Neural cell (in vitro differentiated cells): ENCODE measurements at regions not wholly inside any gene's neighbourhood (a gene's known extent, or its start where the extent isn't known, plus 50 kb on each side); places are given as distances from the start of the nearest gene placed in this dataset.

Experiments
- H2AFZ ChIP-seq: fragments of 200-600, 300-800 bp; sonication (generic), shearing (Covaris generic); 2 replicates; pipeline ENCODE4 v1.6.0; 2014; ENCODE audit warnings: low read depth, mild to moderate bottlenecking, antibody characterized with exemption, low read length, moderate library complexity
- H3F3A ChIP-seq: fragments of 200-600 bp; shearing (Covaris generic); 2 replicates; pipeline ENCODE4 v1.6.1; 2016; ENCODE audit warnings: mild to moderate bottlenecking, moderate library complexity, mixed read lengths, antibody characterized with exemption, low read length; ENCODE audit not compliant: insufficient read depth, poor library complexity, severe bottlenecking
- H3K27ac ChIP-seq: fragments of 200-600, 300-800 bp; sonication (generic), shearing (Covaris generic); 2 replicates; pipeline ENCODE4 v1.5.1; 2014; ENCODE audit warnings: mild to moderate bottlenecking, low read length, moderate library complexity
- H3K27me3 ChIP-seq: fragments of 300-800, 200-600 bp; sonication (generic), shearing (Covaris generic); 2 replicates; pipeline ENCODE4 v1.6.0; 2014; ENCODE audit warnings: mild to moderate bottlenecking, low read depth, low read length, moderate library complexity; ENCODE audit not compliant: insufficient read depth
- H3K36me3 ChIP-seq: fragments of 300-800, 200-600 bp; sonication (generic), shearing (Covaris generic); 2 replicates; pipeline ENCODE4 v1.5.1; 2014; ENCODE audit warnings: mild to moderate bottlenecking, antibody characterized with exemption, low read length, moderate library complexity; ENCODE audit not compliant: insufficient read depth
- H3K4me2 ChIP-seq: fragments of 300-800, 200-600 bp; sonication (generic), shearing (Covaris generic); 2 replicates; pipeline ENCODE4 v1.6.0; 2014; ENCODE audit warnings: mild to moderate bottlenecking, low read length
- H3K4me3 ChIP-seq: fragments of 300-800, 200-600 bp; sonication (generic), shearing (Covaris generic); 2 replicates; pipeline ENCODE4 v1.5.1; 2014; ENCODE audit warnings: mild to moderate bottlenecking, low read length, moderate library complexity
- H3K79me2 ChIP-seq: fragments of 200-600 bp; shearing (Covaris generic); replicated peaks from 2 replicates; pipeline ENCODE4 v1.6.0; 2014; ENCODE audit warnings: mild to moderate bottlenecking, low read length, moderate library complexity; ENCODE audit not compliant: insufficient read depth
- H3K9ac ChIP-seq: fragments of 300-800, 200-600 bp; sonication (generic), shearing (Covaris generic); 2 replicates; pipeline ENCODE4 v1.6.1; 2016; ENCODE audit warnings: mild to moderate bottlenecking, low read length, mixed read lengths
- H3K9me2 ChIP-seq: fragments of 200-600 bp; shearing (Covaris generic); 2 replicates; pipeline ENCODE4 v1.6.1; 2016; ENCODE audit warnings: mild to moderate bottlenecking, low read length, mixed read lengths; ENCODE audit not compliant: insufficient read depth
- H3K9me3 ChIP-seq: fragments of 200-600, 300-800 bp; sonication (generic), shearing (Covaris generic); 2 replicates; pipeline ENCODE4 v1.6.1; 2016; ENCODE audit warnings: mild to moderate bottlenecking, mixed run types, low read length, moderate library complexity, mixed read lengths
- H4K20me1 ChIP-seq: fragments of 200-600 bp; shearing (Covaris generic); 2 replicates; pipeline ENCODE4 v1.6.1; 2016; ENCODE audit warnings: mild to moderate bottlenecking, mixed run types; ENCODE audit not compliant: insufficient read depth
- CTCF ChIP-seq: fragments of 450-650 bp; IDR thresholded peaks from 2 replicates; pipeline ENCODE4 v1.5.1; 2014; ENCODE audit warnings: antibody characterized with exemption, mild to moderate bottlenecking, moderate library complexity; ENCODE audit not compliant: poor library complexity, severe bottlenecking
- EP300 ChIP-seq: fragments of 450-650 bp; conservative IDR thresholded peaks from 2 replicates; pipeline ENCODE4 v1.6.1; 2014; ENCODE audit warnings: antibody characterized with exemption, mild to moderate bottlenecking, moderate library complexity; ENCODE audit not compliant: poor library complexity, severe bottlenecking
- EZH2 ChIP-seq: fragments of 200-600, 300-800 bp; shearing (Covaris generic), sonication (generic); IDR thresholded peaks from 2 replicates; pipeline ENCODE4 v1.6.1; 2014; ENCODE audit warnings: antibody characterized with exemption, low read length, borderline replicate concordance, mild to moderate bottlenecking; ENCODE audit not compliant: insufficient read depth, poor library complexity, severe bottlenecking
- MXI1 ChIP-seq: fragments of 450-650 bp; conservative IDR thresholded peaks from 2 replicates; pipeline ENCODE4 v1.6.1; 2014; ENCODE audit warnings: antibody characterized with exemption, mild to moderate bottlenecking; ENCODE audit not compliant: poor library complexity, severe bottlenecking
- POLR2AphosphoS5 ChIP-seq: IDR thresholded peaks from 2 replicates; pipeline ENCODE4 v1.6.1; 2012
- RAD21 ChIP-seq: fragments of 450-650 bp; conservative IDR thresholded peaks from 2 replicates; pipeline ENCODE4 v1.6.1; 2014; ENCODE audit warnings: antibody characterized with exemption, mild to moderate bottlenecking, moderate library complexity
- REST ChIP-seq: IDR thresholded peaks from 2 replicates; pipeline ENCODE4 v1.6.1; 2012; ENCODE audit warnings: borderline replicate concordance
- SMC3 ChIP-seq: fragments of 450-650 bp; conservative IDR thresholded peaks from 2 replicates; pipeline ENCODE4 v1.6.1; 2014; ENCODE audit warnings: antibody characterized with exemption, mild to moderate bottlenecking, moderate library complexity; ENCODE audit not compliant: poor library complexity
- TAF1 ChIP-seq: IDR thresholded peaks from 2 replicates; pipeline ENCODE4 v1.6.1; 2012; ENCODE audit warnings: low read depth

GRCh38 chr12:59320112-59320511 lies 275.7 kb upstream of the SLC16A7 start:
- no peaks in the 10 kb centered on the region for H3F3A ChIP-seq
- no peak overlapping the region for H3K4me3 ChIP-seq
- no peaks in the 10 kb centered on the region for H3K79me2 ChIP-seq
- H3K4me2 ChIP-seq: no peak overlapping the region
- no peak overlapping the region for H2AFZ ChIP-seq
- no peak for TF ChIP-seq CTCF
- H4K20me1 ChIP-seq: no peaks in the 10 kb centered on the region
- H3K27ac ChIP-seq: no peak overlapping the region
- H3K9me2 ChIP-seq: no peaks in the 10 kb centered on the region
- H3K9ac ChIP-seq: no peak overlapping the region
- H3K36me3 ChIP-seq: no peaks in the 10 kb centered on the region
- no peaks in the 10 kb centered on the region for H3K9me3 ChIP-seq
- no peaks in the 10 kb centered on the region for H3K27me3 ChIP-seq

- H3K27me3 ChIP-seq: no peaks in the 10 kb centered on the region
- no peaks in the 10 kb centered on the region for H3F3A ChIP-seq
- TF ChIP-seq RAD21 (no peak), POLR2AphosphoS5 (no peak), CTCF (no peak), MXI1 (no peak), SMC3 (no peak), REST (no peak), EZH2 (no peak), EP300 (no peak), TAF1 (no peak)
- H3K9me3 ChIP-seq: no peaks in the 10 kb centered on the region
- no peaks in the 10 kb centered on the region for H3K79me2 ChIP-seq
- H3K9me2 ChIP-seq: no peaks in the 10 kb centered on the region
- no peak overlapping the region for H3K4me2 ChIP-seq
- no peak overlapping the region for H2AFZ ChIP-seq
- H3K27ac ChIP-seq: no peak overlapping the region
- H3K9ac ChIP-seq: no peak overlapping the region
- H4K20me1 ChIP-seq: no peaks in the 10 kb centered on the region
- no peak overlapping the region for H3K4me3 ChIP-seq
- H3K36me3 ChIP-seq: no peaks in the 10 kb centered on the region
Measured at GRCh38 chr12:59318940-59319339, 276.9 kb upstream of the SLC16A7 start.
